ENCODE measurements at regions not wholly inside any gene's neighbourhood (a gene's known extent, or its start where the extent isn't known, plus 50 kb on each side); places are given as distances from the start of the nearest gene placed in this dataset.
"Not testable (repeated sequence)": the region's sequence is repeated elsewhere in the genome, so short reads cannot be mapped to it uniquely, and the experiment has no call there.

DNA sequence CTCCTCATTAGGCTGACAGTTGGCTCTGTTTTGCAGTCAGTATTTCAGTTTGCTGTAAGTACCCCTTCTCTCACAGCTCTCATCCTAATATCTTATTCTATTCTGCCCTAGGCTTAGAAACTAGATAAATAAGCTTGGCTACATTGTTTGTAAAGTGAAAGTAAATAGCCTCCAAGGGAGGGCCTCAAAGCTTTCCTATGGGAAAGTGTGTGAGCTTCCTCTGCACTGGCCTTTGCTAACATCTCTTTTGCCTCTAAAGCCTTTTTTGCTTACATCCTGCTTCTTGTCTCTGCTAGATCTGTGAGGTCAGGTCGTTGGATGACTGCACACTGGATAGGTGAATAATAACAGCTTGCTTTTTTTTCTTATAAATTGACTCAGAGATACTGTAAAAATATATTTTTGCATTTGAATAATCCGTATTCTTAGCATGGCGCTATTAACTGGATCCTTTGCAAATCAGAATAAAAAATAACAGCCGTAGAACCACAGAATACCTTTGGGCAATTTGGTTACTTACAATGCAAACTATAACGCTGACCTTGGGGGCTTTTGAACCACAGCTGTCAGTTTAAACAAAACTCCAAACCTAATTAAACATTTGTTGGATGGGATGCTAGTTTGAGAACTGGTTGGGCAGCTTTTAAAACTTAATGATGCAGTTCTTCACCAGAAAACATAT lies 55.1 kb downstream of the TTC6 start:
- DNase-seq: no peak

DNA sequence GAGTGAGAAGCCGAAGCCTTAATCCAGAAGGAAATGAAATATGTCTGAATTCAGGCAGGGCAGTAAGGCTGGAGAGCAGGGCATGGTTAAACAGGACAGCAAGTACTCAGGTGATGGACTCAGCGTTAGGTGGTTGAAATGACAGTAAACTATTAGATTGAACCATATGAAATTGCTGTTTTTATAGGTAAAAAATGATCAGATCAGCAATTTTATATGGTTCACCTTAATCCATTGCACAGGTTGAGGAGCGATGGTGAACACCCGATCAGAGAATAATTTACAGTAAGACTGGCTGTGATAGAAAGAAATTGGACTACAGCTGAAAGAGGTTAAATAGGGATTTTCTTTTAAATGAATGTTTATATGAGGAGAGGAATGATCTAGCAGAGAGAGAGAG lies 56.6 kb downstream of the TTC6 start:
- no peak for DNase-seq

DNA sequence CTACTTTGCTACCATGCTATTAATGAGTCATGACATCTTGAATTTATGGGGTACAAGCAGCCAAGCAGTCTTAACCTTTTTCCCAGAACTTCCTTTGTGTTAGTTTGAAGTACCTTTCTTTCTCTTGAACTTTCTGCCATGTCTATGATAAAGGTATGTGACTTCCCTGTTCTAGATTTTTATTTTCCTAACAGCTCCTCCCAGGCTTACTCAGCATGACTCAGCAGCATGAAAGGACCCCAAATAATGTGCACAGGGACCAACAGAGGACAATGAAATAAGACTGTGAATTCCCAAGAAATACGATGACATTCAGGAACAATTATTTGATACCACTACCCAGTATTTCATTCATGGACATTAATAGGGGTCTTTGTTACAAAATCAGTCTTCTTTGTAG lies 60.0 kb downstream of the TTC6 start:
- no peak for DNase-seq

DNA sequence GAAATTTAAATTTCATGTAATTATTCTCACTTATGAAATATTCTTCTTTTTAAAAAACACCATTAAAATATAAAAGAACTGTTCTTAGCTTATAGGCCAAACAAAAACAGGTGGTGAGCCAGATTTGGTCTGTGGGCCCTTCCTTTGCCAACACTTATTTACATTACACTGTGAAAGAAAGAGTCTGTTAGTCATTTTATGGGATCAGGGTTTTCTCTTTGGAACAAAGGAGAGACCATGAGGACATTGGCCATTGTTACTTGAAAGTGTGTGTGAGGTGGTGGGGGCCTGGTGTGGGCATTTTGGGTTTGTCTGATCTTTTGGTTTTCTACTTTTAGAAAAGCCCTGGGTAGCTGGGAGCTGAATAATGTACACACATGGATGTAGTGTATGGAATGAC lies 62.7 kb downstream of the TTC6 start:
- no peak for DNase-seq

DNA sequence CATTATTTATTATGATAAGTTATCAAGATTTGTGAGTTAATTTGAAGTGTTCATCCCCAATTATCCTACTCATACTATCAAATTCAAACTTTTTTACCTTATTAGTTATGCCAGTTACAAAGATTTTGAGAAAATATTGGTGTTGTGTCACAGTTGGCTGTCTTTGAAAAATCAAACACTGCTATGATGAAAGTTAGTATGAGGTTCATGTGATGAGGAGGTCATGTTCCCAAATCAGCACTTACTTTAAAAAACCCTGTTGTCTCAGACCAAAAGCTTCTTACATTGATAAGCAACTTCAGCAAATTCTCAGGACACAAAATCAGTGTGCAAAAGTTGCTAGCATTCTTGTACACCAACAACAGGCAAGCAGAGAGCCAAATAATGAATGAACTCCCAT lies 68.1 kb downstream of the TTC6 start:
- DNase-seq: no peak

DNA sequence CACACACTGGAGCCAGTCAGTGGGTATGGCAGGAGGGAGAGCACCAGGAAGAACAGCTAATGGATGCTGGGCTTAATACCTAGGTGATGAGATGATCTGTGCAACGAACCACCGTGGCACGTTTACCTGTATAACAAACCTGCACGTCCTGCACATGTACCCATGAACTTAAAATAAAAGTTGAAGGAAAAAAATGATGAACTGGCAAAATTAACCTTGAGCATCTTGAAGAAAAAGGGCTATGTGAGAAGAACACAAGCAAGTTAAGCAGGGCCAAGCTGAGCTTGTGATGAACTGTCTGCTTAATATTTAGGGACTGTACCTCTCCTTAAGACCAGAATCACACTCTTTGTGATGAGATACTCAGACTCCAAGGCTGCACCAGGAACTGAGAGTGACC lies 70.0 kb downstream of the TTC6 start:
- no peak for DNase-seq

DNA sequence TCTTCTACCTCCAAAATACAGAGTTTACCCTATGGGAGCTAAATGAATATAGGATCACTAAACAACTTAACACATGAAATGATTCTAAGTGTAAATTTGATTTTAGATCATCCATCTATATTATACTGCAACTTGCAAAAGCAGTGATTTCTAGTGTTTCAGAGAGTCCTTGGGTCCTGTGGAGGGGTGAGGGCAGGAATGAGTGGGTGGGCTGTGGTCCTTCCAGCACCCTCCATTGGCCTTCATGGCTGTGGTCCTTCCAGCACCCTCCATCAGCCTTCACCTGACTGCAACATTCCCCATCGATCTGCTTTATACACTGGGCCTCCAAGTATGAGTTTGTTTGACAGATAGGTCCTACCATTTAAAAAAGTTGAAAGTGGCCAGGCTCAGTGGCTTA lies 70.5 kb downstream of the TTC6 start:
- DNase-seq: no peak

DNA sequence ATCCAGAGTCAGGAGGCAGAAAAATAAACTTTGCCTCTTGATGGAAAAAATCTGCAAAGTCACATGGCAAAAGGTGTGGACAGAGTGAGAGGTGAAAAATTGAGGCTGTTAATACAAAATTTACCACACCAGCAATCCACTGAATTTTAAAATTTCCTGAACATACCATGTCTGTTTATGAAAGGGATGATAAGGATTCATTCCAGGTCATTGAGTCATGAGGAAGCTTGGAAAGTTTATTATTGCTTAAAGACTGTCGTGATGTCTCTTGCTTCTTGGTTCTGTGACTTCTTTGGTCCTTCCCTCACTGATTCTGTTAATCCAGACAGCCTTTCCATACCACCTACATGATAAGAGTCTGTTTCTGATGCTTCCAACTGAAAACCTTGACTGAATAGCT lies 73.2 kb downstream of the TTC6 start:
- no peak for DNase-seq

DNA sequence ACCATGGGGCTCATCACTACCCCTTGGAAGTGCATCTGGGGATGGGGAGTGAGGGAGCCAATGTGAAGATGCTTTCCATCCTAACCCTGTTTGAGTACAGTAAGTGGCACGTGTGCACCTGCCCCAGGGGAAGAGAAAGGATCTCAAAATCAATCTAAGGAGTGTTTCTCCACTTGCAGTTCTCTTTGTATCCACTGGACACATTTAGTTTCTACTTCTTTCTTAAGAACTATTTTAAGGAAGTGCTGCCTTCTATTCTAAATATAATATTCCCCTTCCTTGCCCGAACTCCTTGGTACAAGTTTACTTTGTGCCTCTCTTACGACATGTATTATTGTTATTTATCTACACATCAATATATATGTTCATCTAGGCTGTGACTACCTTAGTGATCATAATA lies 73.8 kb downstream of the TTC6 start:
- DNase-seq: no peak

DNA sequence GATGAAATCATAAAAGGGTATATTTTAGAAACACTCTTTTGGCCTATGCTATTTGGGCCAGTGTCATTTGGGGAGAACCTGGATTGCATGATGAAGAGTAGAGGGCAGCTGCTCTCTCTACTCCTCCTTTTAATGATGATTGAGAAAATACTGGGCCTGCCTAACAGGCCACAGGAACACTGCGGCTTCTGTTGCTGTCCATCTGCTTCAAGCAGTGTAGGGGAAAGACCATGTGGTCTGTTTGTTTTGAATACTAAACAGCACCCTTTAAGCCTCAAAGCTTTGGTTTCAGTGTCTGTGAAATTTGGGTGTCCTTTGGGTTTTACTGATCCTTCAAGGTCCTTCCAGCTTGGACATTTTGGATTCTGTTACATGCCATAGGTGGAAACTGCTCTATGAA lies 78.0 kb downstream of the TTC6 start:
- no peak for DNase-seq

DNA sequence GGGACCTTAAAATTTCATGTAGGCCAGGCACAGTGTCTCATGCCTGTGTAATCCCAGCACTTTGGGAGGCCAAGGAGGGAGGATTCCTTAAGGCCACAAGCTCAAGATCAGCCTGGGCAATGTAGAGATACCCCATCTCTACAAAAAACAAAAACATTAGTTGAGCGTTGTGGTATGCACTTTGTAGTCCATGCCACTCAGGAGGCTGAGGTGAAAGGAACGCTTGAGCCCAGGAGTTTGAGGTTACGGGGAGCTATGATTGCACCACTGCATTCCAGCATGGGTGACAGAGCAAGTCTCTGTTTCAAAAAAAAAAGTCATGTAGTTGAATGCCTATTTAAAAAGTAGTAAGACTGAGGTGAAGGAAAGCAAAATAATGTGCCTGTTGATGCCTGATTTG lies 83.5 kb downstream of the TTC6 start:
- DNase-seq: no peak

DNA sequence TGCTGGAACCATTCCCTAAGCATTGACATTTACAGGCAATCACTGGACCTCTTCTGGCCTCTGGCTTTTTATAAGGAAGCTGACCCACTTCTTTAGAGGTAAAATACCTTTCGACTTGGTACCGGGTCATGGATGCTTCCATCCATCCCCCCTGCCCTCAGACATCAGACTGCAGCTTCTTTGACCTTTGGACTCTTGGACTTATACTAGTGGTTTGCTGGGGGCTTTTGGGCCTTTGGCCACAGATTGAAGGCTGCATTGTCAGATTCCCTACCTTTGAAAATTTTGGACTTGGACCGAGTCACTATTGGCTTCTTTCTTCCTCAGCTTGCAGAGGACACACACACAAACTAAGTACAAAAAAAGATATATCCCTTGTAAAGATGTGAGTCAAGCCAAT lies 86.1 kb downstream of the TTC6 start:
- no peak for DNase-seq

DNA sequence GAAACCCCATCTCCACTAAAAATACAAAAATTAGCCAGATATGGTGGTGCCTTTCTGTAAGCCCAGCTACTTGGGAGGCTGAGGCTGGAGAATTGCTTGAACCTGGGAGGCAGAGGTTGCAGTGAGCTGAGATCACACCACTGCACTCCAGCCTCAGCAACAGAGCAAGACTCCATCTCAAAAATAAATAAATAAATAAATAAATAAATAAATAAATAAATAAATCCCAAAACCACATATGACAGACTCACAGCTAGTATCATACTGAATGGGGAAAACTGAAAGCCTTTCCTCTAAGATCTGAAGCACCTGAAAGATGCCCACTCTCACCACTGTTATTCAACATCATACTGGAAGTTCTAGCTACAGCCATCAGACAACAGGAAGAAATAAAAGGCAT lies 97.3 kb downstream of the TTC6 start:
- DNase-seq: not testable (repeated sequence)

DNA sequence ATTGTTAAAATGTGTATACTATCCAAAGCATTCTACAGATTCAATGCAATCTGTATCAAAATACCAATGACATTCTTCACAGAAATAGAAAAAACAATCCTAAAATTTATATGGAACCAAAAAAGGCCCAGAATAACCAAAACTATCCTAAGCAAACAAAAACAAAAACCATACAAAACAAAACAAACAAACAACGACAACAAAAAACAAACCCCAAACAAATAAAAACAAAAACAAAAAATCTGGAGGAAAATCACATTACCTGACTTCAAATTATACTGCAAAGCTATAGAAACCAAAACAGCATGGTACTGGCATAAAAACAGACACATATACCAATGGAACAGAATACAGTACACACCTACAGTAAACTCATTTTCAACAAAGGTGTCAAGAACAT lies 98.0 kb downstream of the TTC6 start:
- not testable (repeated sequence) for DNase-seq

DNA sequence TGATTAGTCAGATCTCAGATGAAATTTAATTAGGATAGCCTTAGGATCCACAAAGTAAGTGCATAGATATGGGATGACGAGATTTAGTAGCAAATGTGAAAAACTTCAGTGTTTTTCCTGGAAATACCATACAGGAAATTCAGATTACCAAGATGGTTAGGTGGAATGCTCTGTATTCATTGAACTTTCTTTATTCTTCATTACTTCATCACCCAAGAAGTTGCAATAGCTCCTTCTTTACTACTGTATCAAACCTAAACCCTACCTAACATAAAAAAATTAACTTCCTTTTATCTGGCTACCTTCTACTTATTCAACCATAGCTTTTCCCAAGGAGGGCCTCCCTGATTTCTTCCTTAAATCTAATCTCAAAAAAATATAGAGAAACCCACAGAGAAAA lies 100.4 kb downstream of the TTC6 start:
- DNase-seq: no peak

DNA sequence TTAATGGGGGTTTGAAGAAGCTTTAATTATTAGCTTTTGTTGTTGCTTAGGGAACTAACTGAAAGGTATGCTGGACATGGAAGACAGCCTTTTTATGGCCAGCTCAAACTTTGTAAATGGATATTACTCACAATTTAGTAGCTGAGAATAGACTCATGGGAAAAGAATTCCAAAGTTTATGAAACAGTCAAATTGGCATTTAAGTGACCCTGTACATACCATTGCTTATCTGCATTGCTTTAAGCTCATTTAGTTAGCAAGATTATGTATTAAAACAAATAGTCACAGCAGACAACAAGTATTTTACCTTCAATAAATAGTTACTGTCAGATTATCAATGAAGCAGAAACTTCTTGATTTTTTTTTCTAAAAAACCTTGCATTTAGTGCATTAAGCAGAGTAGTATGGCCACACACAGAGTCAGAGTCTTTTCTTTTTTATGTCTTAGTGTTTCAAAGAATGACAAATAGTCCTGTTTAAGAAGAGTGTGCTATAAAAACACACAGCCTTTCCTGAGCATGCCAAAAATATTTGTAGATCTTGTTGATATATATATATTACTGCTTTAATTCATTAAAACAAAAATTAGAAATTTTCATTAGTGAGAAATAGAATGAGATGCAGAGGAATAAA lies 102.2 kb downstream of the TTC6 start:
- DNase-seq: no peak

DNA sequence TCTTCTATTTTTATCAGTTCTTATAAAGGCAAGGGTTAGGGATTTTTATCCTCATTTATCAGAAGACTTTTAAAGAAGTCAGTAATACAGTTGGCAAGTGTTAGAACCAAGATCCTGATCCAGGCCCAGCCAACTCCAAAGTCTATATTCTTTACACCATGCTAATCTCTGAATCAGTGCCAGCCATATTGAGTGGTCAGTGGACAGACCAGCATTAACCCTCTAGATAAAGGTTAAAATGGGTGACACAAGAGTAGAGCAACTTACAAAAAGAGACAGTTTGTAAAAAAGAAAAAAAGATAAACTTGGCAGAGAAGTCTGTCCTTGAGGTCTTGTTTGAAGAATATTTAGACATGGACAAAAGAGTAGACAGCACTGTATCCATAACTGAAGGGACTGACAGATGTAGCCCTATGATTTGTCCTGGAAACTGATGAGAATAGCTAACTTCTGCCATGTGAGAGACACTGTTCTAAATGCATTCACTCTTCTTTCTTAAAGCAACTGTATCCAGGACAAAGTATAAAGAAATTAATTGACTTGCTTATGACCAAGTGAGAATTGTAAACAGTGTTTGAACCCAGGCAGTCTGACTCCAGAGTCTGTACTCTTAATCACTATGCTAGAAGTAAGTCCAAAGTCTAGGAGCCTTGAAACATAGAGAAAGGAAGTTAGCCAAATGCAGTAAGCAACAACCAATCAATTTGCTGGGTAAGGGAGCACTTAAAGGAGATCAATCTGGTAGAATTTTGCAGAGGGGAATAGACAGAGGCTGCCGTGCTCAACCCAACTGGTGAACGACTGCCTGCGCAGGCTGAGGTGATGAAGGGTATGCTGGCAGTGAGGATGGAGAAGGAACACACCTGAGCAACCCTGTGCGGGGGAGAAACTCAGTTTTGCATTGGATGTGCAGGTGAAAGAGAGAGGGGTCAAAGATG lies 103.7 kb downstream of the TTC6 start:
- DNase-seq: no peak

DNA sequence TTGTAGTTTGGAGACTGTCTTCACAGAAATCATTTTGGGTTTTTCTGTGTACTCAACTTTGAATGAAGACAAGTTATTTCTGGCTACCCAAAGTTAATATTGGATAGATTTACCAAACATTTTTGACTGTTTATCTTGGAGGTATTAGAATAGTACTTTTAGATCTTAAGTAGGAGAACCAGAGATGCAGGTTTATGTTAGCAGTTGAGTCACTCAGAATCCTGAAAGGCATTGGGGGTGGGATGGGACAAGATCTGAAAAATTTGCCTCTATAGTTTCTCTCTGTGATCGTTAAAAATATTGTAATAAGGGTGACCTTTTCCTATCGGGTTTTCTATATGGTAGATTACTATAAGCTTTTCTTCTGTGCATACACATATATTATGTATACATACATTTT lies 112.3 kb downstream of the TTC6 start:
- DNase-seq: no peak

DNA sequence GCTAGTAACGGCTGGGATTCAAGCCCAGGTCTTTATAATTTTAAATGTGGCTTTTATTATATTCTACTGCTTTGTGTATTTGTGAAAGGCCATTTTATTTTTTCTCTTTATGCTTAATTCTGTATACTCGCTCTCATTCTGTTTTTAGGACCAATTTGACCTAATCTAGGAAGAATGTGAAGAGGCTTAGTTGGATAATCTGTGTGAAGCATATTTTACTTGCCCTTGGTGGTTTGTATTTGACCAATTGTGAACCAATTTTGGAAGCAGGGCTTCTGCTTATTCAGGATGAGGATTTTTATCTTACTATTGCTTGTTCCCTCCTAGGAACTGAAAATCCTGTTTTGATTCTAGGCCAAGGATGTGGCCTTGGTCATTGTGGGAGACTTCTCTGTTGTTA lies 113.1 kb downstream of the TTC6 start:
- DNase-seq: no peak

DNA sequence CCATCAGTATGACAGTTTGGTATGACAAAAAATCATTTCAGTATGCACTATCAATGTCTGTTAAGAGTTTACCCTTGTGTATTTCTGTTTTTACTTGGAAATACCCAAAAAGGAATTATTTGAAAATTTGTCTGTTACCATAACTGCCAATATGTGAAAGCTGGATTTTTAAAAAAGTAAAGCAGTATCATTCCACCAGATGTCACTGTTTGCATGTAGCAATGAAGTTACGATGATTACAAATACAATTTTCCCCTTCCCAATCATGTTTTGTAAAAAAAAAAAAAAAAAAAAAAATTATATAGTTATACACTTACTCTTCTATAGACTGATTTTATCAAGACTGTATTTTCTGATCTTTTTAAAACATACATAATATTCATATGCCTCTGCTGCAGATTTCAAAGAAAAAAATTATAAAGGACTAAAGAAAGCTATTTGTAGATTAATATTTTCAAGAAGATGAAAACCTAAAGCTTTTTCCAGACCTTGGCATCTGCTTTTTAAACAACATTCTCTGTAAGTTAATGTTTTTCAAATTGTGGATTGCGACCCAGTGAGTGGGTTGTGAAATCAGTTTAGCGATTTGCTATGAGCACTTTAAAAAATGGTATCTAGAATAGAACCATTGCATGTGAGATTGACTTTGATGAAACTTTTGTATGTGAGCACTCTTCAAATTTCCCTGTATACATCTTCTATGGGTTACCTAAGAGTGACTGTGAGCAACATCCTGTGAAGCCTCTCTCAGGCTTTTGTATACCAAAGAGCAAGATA lies 114.2 kb downstream of the TTC6 start:
- no peak for DNase-seq

DNA sequence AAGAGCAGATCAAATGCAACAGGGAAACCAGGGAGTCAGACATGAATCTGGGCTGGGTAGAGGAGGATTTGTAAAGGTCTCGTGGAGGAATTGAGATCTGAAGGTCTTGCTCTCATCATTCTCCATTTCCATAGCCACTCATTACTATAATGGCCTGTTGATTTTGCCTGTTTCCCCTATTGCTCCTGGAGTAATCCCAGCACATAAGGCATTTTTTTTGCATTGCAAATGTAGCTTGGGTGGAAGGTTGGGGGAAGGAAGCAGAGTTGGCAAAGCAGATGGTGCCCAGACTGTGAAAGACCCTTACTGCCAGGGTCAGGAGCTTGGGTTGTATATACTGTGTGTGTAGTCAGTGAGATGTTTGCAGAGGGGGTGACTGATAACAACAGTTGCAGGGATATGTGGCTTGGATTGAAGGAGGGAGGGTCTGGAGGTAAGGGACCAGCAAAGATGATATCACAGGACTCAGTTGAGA lies 116.0 kb downstream of the TTC6 start:
- no peak for DNase-seq

Data from amygdala (tissue), 56 donors.